ES-I3 (cell line): ENCODE measurements at regions not wholly inside any gene's neighbourhood (a gene's known extent, or its start where the extent isn't known, plus 50 kb on each side); places are given as distances from the start of the nearest gene placed in this dataset.

Experiments used
- H3K36me3 ChIP-seq: 2 replicates; pipeline ENCODE4 v1.6.1; 2013; ENCODE audit warnings: mild to moderate bottlenecking, low read length, control low read depth, moderate library complexity; ENCODE audit not compliant: insufficient read depth
- H3K4me1 ChIP-seq: 2 replicates; pipeline ENCODE4 v1.6.1; 2013; ENCODE audit warnings: mild to moderate bottlenecking, control low read depth, low read length; ENCODE audit not compliant: insufficient read depth
- H3K9ac ChIP-seq: 2 replicates; pipeline ENCODE4 v1.6.1; 2013; ENCODE audit warnings: low read depth, mild to moderate bottlenecking, low read length, moderate library complexity
- H3K9me3 ChIP-seq: 2 replicates; pipeline ENCODE4 v1.6.1; 2013; ENCODE audit warnings: mild to moderate bottlenecking, low read length, moderate library complexity; ENCODE audit not compliant: control insufficient read depth, insufficient read depth

DNA sequence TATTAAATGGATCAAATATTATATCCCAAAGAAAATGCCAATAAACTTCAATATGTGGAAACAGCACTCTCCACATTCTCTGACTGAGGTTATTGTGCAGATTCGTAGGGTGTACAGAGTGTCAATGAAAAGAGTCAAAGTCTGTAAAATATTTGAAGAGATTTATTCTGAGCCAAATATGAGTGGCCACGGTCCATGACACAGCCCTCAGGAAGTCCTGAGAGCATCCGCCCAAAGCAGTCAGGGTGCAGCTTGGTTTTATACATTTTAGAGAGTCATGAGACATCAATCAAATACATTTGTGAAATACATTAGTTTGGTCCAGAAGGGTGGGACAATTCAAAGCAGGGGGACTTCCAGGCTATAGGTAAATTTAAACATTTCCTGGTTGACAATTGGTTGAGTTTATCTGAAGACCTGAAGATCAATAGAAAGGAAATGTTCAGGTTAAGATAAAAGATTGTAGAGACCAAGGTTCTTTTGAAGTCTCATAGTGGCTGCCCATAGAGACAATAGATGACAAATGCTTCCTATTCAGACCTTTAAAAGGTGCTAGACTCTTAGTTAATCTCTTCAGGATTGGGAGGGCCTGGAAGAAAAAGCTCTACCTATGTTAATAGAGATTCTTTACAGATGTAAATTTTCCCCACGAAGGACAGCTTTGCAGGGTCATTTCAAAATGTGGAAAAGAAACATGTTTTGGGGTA lies 569.5 kb downstream of the MATN1 start:
- Histone ChIP-seq H3K9ac (no peak overlapping the region), H3K4me1 (peaks cover 6% of the 10 kb centered on the region; the same call in 1 of the 2 replicates), H3K9me3 (peaks cover 5% of the 10 kb centered on the region; the same call in 1 of the 2 replicates), H3K36me3 (no peaks in the 10 kb centered on the region)

DNA sequence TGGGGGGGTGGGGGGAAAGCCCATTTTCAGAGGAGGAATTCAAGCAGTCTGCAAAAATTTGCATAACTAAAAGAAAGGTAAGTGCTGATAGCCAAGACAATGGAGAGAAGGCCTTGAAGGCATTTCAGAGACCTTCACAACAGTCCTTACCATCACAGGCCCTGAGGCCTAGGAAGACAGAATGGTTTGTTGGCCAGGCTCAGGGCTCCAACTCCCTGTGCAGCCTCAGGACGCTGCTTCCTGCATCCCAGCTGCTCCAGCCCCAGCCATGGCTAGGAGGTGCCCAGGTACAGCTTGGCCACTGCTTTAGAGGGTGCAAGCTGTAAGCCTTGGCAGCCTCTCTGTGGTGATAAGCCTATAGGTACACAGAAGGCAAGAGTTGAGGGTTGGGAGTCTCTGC lies 571.6 kb downstream of the MATN1 start:
- Histone ChIP-seq H3K36me3 (no peaks in the 10 kb centered on the region), H3K4me1 (no peaks in the 10 kb centered on the region), H3K9me3 (peaks cover 5% of the 10 kb centered on the region; the same call in 1 of the 2 replicates), H3K9ac (no peak overlapping the region)

DNA sequence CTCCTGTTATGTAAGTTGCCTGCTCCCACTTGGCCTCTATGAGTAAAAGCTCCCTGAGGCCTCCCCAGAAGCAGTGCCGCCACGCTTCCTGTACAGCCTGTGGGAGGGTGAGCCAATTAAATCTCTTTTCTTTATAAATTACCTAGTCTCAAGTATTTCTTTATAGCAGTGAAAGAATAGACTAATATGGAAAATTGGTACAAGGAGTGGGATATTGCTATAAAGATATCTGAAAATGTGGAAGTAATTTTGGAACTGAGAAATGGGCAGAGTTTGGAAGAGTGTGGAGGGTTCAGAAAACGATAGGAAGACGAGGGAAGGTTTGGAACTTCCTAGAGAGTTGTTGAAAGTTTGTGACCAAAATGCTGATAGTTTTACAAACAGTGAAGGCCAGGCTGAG lies 572.3 kb downstream of the MATN1 start:
- no peaks in the 10 kb centered on the region for H3K36me3 ChIP-seq
- H3K4me1 ChIP-seq, result no peaks in the 10 kb centered on the region
- peaks cover 5% of the 10 kb centered on the region; the same call in 1 of the 2 replicates for H3K9me3 ChIP-seq
- H3K9ac ChIP-seq, result no peak overlapping the region

DNA sequence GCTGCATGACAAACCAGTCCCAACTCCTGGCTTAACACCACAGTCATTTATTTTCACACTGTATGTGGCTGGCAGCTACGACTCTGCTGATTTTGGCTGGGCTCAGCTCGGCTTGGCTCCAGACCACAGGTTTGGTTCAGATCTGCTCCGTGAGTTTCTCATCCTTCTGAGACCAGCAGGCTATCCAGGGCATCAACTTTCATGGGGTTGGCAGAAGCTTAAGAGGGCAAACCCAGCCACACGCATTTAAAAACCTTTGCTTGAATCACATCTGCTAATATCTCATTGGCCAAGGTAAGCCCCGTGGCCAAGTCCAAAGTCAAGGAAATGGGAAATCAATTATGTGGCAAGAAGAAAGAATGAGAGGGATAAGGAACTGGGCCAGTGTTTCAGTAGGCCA lies 574.2 kb downstream of the MATN1 start:
- no peaks in the 10 kb centered on the region for H3K4me1 ChIP-seq
- H3K9me3 ChIP-seq, result peaks cover 5% of the 10 kb centered on the region; the same call in 1 of the 2 replicates
- no peak overlapping the region for H3K9ac ChIP-seq
- no peaks in the 10 kb centered on the region for H3K36me3 ChIP-seq

DNA sequence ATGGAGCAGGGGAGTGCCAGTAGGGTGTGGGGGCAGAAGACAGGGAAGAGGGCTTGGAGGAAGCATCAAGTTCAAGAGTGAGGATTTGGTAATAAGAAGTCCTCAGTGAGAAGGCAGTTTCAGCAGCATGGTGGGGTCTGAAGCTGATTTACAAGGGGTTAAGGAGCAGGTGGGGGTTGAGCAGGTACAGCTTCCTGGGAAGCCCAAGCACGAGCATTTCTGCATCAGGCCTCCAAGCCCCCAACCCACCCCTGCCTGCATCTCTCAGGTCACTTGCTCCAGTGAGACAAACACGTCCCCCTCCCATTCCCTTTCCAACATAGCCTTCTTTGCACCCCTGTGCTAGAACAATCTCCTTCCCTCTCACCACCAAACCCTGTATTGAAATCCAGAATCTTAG lies 574.7 kb downstream of the MATN1 start:
- peaks cover 5% of the 10 kb centered on the region; the same call in 1 of the 2 replicates for H3K9me3 ChIP-seq

DNA sequence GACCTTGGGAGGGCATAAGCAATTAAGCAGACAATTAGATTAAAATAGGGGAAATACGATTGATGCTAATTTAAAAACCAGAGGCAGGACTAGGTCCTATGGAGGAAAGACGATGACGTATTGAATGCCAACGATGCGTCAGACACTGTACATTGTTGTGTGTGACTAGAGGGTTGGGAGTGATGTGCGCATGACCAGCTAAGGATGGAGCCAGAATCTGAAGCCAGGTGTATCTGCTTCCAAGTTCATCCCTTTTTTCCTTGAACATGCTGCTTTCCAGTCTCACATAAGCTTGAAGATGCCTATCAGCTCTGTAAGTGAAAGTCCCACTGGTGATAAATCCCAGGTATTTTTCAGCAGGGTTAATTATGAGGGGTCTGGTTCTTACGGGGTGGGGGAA lies 576.2 kb downstream of the MATN1 start:
- Histone ChIP-seq H3K4me1 (no peaks in the 10 kb centered on the region), H3K36me3 (no peaks in the 10 kb centered on the region), H3K9ac (no peak overlapping the region), H3K9me3 (no peaks in the 10 kb centered on the region; the same call in 1 of the 2 replicates)

More for the DNA sequence above, 574.7 kb downstream of the MATN1 start:
- no peaks in the 10 kb centered on the region for H3K36me3 ChIP-seq
- H3K4me1 ChIP-seq, result no peaks in the 10 kb centered on the region
- no peak overlapping the region for H3K9ac ChIP-seq

DNA sequence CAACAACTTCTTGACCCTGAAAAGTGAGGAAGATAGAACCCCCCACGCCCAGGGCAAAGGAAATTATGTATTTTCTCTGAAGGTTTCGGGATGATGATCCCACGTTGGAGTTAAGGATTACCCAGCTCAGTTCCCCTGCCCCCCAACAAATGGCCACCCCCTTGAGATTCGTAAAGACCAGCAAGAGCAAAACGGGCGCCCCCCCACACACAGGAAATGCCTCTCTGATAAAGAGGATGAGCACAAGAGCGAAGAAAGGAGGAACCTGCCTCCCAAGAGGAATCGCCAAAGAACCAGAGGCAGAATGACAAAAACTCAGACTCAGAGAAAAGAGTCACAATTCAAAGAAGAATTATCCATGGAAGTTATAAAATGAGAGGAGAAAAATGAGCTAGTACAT lies 576.9 kb downstream of the MATN1 start:
- Histone ChIP-seq H3K9me3 (no peaks in the 10 kb centered on the region), H3K36me3 (no peaks in the 10 kb centered on the region), H3K4me1 (no peaks in the 10 kb centered on the region), H3K9ac (no peak overlapping the region)

DNA sequence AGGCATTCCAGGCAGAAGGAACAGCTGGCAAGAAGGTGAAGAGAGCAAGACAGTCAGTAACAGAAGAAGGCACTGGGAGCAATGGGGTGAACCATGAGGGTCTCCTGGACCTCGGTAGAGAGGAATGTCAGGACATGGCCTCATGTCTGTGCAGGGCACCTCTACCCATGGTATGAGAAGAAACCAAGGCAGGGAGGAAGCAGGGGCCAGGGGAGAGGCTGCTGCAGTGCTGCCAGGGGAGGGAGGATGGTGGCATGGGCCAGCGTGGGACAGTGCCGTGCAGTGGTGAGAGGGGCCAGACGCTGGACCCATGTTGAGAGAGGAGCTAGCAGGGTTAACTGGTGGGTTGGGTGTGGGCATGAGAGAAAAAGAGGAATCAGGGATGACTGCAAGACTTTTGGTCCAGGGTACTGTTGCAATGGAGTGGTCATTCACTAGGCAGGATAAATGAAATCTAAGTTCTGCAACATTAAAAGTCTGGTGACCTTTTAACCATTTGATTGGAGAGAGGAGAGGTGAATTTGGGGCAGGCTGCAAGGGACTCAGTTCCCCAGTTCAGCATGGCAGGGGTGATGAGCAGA lies 577.6 kb downstream of the MATN1 start:
- Histone ChIP-seq H3K9me3 (no peaks in the 10 kb centered on the region), H3K4me1 (no peaks in the 10 kb centered on the region), H3K9ac (no peak overlapping the region), H3K36me3 (no peaks in the 10 kb centered on the region)

DNA sequence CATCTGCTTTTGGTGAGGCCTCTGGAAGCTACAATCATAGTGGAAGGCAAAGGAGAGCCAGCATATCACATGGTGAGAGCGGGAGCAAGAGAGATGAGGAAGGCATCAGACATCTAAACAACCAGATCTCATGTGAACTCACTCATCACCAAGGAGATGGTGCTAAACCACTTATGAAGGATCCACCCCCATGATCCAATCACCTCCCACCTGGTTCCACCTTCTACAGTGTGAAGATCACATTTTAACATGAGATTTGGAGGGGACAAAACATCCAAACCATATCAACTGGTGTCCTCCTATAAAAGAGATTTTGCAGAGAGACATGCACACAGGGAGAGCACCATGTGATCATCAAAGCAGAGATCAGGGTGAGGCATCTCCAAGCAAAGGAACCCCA lies 578.6 kb downstream of the MATN1 start:
- no peaks in the 10 kb centered on the region for H3K36me3 ChIP-seq
- H3K9me3 ChIP-seq, result no peaks in the 10 kb centered on the region
- H3K9ac ChIP-seq, result no peak overlapping the region
- H3K4me1 ChIP-seq, result no peaks in the 10 kb centered on the region

DNA sequence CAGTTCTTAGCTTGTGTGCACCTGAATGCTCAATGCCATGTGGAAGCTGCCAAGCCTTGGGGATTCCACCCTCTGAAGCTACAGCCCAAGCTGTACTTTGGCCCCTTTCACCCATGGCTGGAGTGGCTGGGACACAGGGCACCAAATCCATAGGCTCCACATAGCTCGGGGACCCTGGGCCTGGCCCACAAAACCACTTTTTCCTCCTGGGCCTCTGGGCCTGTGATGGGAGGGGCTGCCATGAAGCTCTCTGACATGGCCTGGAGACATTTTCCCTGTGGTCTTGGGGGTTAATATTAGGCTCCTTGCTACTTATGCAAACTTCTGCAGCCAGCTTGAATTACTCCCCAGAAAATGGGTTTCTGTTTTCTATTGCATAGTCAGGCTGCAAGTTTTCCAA lies 579.9 kb downstream of the MATN1 start:
- H3K4me1 ChIP-seq, result no peaks in the 10 kb centered on the region
- H3K36me3 ChIP-seq, result no peaks in the 10 kb centered on the region
- H3K9ac ChIP-seq, result no peak overlapping the region
- no peaks in the 10 kb centered on the region for H3K9me3 ChIP-seq

DNA sequence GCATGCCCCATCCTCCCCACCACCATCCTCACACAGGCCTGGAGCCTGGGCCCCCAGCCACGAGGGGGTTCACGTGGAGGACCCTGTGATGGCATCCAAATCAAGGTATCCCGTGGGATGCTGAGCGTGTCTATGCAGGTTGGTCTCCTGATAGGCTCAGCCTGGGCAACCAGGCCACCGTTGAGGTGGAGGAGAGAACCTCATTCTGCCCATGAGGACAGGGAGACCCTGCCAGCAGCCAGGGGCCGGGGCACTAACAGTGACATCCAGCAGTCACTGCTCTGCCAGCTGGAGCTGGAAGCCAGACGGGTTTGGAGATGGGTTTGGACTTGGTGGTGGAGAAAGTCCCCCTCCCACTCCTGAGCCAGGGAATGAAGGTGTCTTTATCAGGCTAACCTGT lies 582.8 kb downstream of the MATN1 start:
- no peaks in the 10 kb centered on the region for H3K4me1 ChIP-seq
- no peaks in the 10 kb centered on the region for H3K9me3 ChIP-seq
- H3K36me3 ChIP-seq, result no peaks in the 10 kb centered on the region
- no peak overlapping the region for H3K9ac ChIP-seq

DNA sequence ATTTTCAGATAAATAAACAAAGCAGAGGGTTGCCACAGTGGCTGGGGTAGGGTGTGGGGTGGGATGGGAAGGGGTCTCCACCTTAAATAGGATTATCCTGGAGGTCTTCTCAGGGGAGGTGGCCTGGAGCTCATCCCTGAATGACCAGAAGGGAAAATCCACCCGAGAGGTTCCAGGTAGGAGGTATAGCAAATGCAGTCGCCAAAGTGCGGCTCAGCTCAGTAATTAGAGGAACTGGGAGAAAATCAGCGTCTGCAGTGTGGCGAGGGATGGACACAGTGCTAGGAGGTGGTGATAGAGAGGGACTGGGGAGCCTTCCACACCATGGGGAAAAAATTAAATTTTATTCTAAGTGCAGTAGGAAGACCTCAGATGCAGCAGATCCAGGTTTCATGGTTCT lies 584.5 kb downstream of the MATN1 start:
- no peaks in the 10 kb centered on the region for H3K4me1 ChIP-seq
- H3K9ac ChIP-seq, result no peak overlapping the region
- H3K36me3 ChIP-seq, result no peaks in the 10 kb centered on the region
- no peaks in the 10 kb centered on the region for H3K9me3 ChIP-seq

DNA sequence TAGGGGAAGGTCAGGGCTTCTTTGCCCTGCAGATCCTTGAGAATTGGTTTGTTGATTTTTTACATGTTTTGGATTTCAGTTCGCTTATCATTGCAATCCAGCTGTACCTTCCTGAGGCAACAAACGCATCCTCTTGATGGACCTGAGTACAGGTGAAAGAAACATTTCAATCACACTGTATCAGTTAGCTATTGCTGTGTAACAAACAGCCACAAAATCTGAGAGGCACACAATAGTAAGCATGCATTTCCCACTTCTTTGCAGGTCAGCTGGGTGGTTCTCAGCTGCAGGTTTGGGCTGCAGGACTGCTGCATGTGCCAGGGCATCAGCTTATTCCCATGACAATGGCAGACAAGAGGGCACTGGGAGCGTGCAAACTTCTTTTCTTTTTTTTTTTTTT lies 586.4 kb downstream of the MATN1 start:
- Histone ChIP-seq H3K4me1 (no peaks in the 10 kb centered on the region), H3K9ac (no peak overlapping the region), H3K9me3 (no peaks in the 10 kb centered on the region), H3K36me3 (no peaks in the 10 kb centered on the region)

DNA sequence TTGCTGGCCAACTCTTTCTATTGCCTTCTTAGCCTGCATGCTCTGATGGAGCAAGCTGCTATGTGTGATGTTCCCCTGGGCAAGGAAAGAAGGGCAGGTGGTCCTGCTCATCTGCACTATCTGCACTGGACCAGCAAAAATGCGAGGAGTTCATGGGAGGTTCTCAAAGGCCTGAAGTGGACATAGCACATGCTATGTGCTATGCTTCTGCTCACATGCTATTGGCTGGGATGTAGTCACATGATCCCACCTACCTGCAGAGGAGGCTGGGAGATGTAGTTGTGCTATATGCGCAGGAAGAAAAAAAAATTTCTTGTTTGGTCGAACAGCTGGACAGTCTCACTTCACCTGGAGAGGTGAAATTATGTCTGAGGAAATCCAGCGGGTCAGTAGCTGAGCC lies 587.7 kb downstream of the MATN1 start:
- H3K9ac ChIP-seq, result no peak overlapping the region
- H3K4me1 ChIP-seq, result no peaks in the 10 kb centered on the region
- H3K9me3 ChIP-seq, result no peaks in the 10 kb centered on the region
- H3K36me3 ChIP-seq, result no peaks in the 10 kb centered on the region

DNA sequence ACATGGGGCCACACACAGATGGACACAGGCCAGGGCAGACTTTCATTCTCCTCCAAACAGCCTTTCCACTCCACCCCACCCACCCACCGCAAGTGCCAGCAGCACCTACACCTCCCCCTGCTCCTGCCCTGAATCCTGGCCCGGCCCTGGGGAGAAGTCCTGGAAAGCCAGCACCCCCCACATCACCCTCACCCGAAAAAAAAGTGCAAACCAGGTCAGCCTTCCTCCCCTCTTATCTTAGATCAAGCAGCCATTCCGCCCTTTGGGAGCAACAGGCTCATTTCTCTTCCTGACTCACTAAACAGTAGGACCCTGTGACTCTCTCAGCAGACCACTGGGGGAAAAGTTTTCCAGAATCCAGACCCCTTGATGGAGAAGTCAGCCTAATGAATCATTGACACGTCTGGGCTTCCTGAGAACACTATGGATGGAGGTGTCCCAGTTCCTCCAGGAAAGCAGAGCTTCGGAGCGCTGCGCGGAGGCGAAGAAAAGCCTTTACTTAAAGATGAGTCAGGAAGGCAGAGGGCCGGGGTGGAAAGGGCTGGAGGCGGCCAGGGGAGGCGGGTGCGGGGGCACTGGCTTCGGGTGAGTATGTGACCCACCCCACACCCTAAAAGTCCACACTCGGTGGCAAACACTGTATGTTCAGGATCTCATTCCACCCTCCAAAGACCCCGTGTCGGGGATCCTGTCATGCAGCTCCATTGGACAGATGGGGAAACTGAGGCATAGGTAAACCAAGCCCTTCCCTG lies 588.7 kb downstream of the MATN1 start:
- Histone ChIP-seq H3K9ac (no peak overlapping the region), H3K4me1 (no peaks in the 10 kb centered on the region), H3K9me3 (no peaks in the 10 kb centered on the region), H3K36me3 (no peaks in the 10 kb centered on the region)
